ENCODE measurements at regions not wholly inside any gene's neighbourhood (a gene's known extent, or its start where the extent isn't known, plus 50 kb on each side); places are given as distances from the start of the nearest gene placed in this dataset.

GRCh38 chr4:187770345-187770744 lies 225.2 kb upstream of the ZFP42 start:
- no peak for TF ChIP-seq CTCF (tag by site-specific recombination; IDR thresholded peaks at IDR 0.05)
- TF ChIP-seq ZSCAN30 (tag by site-specific recombination; IDR thresholded peaks at IDR 0.05), result no peak
- TF ChIP-seq SP2 (tag by site-specific recombination; IDR thresholded peaks at IDR 0.05), result no peak
- TF ChIP-seq ZNF596 (tag by site-specific recombination; IDR thresholded peaks at IDR 0.05), result no peak
- no peak for TF ChIP-seq YY1 (tag by site-specific recombination; IDR thresholded peaks at IDR 0.05)
- TF ChIP-seq ZNF133 (tag by site-specific recombination; IDR thresholded peaks at IDR 0.05), result no peak
- no peak for TF ChIP-seq PRDM6 (tag by site-specific recombination; IDR thresholded peaks at IDR 0.05)
- TF ChIP-seq ZNF350 (tag by site-specific recombination; IDR thresholded peaks at IDR 0.05), result no peak
- no peak for TF ChIP-seq ZBTB21 (tag by site-specific recombination; IDR thresholded peaks at IDR 0.05)
- TF ChIP-seq ZNF776 (tag by site-specific recombination; IDR thresholded peaks at IDR 0.05; ENCODE audit: borderline replicate concordance), result no peak
- no peak for TF ChIP-seq KLF16 (tag by site-specific recombination; IDR thresholded peaks at IDR 0.05)
- TF ChIP-seq REST (tag by site-specific recombination; IDR thresholded peaks at IDR 0.05), result no peak
- no peak for TF ChIP-seq ZNF670 (tag by site-specific recombination; IDR thresholded peaks at IDR 0.05; ENCODE audit: low read depth)

All from HEK293 (cell line).